AG04449 (cell line): ENCODE measurements at regions not wholly inside any gene's neighbourhood (a gene's known extent, or its start where the extent isn't known, plus 50 kb on each side); places are given as distances from the start of the nearest gene placed in this dataset.

Experiments
- CTCF ChIA-PET: fragments of 350-600 bp; formaldehyde crosslinking; extraction: SDS; loops from one replicate; lab custom pipeline; 2021; ENCODE audit warnings: antibody characterized with exemption; lab: Yijun Ruan, JAX
- POLR2A ChIA-PET: fragments of 400-600, 350-600 bp; formaldehyde crosslinking; extraction: SDS; loops from one replicate; lab custom pipeline; 2020; ENCODE audit warnings: antibody characterized with exemption, inconsistent platforms; lab: Yijun Ruan, JAX
- DNase-seq: peaks from one replicate; pipeline ENCODE4 v3.0.0-alpha.2; 2010; ENCODE audit warnings: low read depth, low spot score
- H3K4me3 ChIP-seq: 2 replicates; pipeline ENCODE4 v1.5.1; 2011; ENCODE audit warnings: low read depth, mild to moderate bottlenecking, control low read depth, low read length
- TF ChIP-seq, protein P1 (sequence below): IDR thresholded peaks from one replicate; pipeline ENCODE4 v1.5.1; 2011; ENCODE audit warnings: mild to moderate bottlenecking, moderate library complexity, low read length, control low read depth, inconsistent platforms; ENCODE audit not compliant: insufficient read depth; ENCODE audit errors: missing control alignments

GRCh38 chr21:25359724-25360123 is 247.6 kb downstream of the MRPL39 start:
- POLR2A ChIA-PET = no interaction called here

DNA sequence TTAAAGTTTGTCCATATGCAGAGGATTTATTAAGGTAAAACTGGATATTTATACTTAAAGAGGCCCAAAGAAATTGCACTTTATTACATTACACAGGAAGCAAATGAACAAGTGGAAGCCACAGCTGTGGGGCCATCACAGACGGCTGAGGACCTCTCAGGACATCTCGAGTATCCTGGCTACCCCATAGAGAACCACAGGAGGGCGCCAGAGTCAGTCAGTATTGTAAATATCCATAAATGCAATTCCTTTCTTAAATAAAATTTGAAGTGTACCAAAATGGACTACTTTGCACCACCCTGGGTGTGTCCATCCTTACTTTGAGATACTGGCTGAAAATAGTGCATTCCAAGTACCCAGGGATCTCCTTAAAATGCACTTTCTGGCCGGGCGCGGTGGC is 257.2 kb downstream of the MRPL39 start:
- ChIA-PET CTCF (interaction anchor here (0.8 to 12.2 kb wide), 16 partner anchors 10 to 454 kb away, joined by 3 to 175 read pairs (median 8); no protein-coding TSS in a partner anchor), POLR2A (no interaction called here)
- H3K4me3 ChIP-seq = no peak overlapping the region
- TF ChIP-seq, protein P1, sequence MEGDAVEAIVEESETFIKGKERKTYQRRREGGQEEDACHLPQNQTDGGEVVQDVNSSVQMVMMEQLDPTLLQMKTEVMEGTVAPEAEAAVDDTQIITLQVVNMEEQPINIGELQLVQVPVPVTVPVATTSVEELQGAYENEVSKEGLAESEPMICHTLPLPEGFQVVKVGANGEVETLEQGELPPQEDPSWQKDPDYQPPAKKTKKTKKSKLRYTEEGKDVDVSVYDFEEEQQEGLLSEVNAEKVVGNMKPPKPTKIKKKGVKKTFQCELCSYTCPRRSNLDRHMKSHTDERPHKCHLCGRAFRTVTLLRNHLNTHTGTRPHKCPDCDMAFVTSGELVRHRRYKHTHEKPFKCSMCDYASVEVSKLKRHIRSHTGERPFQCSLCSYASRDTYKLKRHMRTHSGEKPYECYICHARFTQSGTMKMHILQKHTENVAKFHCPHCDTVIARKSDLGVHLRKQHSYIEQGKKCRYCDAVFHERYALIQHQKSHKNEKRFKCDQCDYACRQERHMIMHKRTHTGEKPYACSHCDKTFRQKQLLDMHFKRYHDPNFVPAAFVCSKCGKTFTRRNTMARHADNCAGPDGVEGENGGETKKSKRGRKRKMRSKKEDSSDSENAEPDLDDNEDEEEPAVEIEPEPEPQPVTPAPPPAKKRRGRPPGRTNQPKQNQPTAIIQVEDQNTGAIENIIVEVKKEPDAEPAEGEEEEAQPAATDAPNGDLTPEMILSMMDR = peak; percentile 60
- no peak for DNase-seq

More at GRCh38 chr21:25359724-25360123, 247.6 kb downstream of the MRPL39 start:
- CTCF ChIA-PET = interaction anchor here (1.8 to 3.8 kb wide), 4 partner anchors 8 to 12 kb away, joined by 7 to 27 read pairs (median 14); no protein-coding TSS in a partner anchor
- H3K4me3 ChIP-seq = no peak overlapping the region
- no peak for DNase-seq
- TF ChIP-seq, protein P1 = no peak

DNA sequence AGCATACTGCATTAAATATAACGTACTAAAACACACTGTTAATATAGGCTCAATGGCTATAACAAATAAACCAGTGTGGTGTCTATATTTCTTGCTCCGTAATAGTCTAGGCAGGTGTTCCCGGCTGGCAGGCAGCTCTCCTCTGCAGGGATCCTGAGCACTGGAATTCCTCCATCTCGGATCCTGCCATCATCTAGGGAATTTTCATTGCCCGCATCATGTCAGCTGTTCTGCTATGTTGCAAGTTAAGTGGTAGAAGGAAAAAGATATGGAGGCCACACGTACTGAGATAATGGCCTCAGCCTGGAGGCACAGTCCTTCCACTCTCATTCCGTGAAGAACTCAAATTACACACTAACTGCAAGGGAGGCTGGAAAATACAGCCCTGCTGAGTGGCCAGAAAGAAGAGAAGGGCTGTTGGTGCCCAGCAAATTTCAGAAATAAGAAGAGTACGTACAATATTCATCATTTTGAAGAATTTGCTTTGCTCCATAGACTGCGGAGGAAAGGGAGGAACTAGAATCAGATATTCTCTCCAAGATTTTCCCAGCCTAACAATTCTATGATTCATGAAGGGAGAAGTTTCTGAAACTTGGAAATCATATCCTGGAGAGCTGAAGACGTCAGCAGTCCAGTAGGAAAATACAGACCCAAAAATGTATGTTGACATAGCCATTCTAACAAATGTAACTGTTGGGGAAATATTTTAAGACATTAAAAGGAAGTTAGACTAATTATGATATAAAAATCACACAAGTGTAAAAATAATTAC is 263.3 kb downstream of the MRPL39 start:
- CTCF ChIA-PET = interaction anchor here (1.4 to 12.2 kb wide), 3 partner anchors 8 to 448 kb away, joined by 4 to 175 read pairs (median 12); no protein-coding TSS in a partner anchor
- no peak for DNase-seq
- no peak overlapping the region for H3K4me3 ChIP-seq
- TF ChIP-seq, protein P1 = no peak
- POLR2A ChIA-PET = no interaction called here

DNA sequence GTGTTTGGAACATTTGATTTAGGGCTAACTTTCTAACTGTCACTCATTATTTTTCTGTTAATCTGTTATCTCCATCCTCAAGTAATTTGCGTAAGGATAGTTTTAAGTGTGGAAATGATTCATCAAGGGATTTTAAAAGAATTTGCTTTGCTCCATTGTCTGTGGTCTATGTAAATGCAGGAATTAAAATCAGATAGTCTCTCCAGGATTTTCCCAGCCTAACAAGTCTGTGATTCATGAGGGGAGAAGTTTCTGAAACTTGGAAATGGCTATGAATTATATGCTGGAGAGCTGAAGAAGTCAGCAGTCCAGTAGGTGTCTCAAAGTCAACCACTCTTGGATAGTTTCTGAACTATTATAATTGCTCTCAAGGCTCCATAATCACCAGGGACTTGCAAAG is 264.5 kb downstream of the MRPL39 start:
- ChIA-PET CTCF (interaction anchor here (2.2 kb wide), 1 partner anchor 9 kb away, joined by 12 read pairs; no protein-coding TSS in a partner anchor), POLR2A (no interaction called here)
- TF ChIP-seq, protein P1 = no peak
- no peak for DNase-seq
- no peak overlapping the region for H3K4me3 ChIP-seq

DNA sequence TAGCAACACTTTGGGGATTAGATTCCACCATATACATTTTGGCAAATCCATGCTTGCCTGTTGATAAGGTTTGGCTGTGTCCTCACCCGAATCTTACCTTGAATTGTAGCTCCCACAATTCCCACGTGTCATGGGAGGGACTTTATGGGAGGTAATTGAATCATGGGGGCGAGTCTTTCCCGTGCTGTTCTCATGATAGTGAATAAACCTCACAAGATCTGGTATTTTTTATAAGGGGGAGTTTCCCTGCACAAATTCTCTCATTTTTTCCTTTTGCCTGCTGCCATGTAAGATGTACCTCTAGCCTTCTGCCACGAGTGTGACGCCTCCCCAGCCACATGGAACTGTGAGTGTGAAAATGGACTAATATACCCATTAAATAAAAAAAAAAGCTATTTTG is 265.3 kb downstream of the MRPL39 start:
- no peak for DNase-seq
- no peak overlapping the region for H3K4me3 ChIP-seq
- TF ChIP-seq, protein P1 = no peak
- ChIA-PET POLR2A (no interaction called here), CTCF (interaction anchor here (2.2 kb wide), 1 partner anchor 10 kb away, joined by 12 read pairs; no protein-coding TSS in a partner anchor)

- no peak for DNase-seq
- ChIA-PET CTCF (no interaction called here), POLR2A (no interaction called here)
- H3K4me3 ChIP-seq = no peak overlapping the region
- TF ChIP-seq, protein P1 = no peak
Observed at GRCh38 chr21:25338415-25338814, 268.9 kb downstream of the MRPL39 start.
